ENCODE measurements at regions not wholly inside any gene's neighbourhood (a gene's known extent, or its start where the extent isn't known, plus 50 kb on each side); places are given as distances from the start of the nearest gene placed in this dataset.
"Not testable (repeated sequence)": the region's sequence is repeated elsewhere in the genome, so short reads cannot be mapped to it uniquely, and the experiment has no call there.

DNA sequence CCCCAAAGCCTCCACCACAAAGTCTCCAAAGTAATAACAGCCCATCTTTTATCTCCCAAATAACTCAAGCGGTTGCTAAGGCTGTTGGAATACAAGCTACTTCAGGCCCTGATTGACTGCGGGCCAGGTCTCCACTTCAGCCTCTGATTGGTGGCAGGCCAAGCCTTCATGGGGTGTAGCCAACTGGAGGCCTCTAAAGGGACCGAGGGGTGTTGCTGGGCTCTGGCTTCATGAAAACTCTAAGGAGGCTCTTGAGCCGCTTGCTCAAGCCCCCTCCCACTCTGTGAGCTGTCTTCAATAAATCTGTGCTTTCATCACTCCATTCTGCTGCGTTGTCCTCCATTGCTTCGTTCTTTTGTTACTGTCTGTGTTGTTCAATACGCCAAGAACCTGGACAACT lies 487.2 kb downstream of the XYLT1 start:
- no peak overlapping the region for H3K27ac Mint-ChIP-seq (ENCODE audit: unreplicated experiment)
- no peaks in the 10 kb centered on the region for H3K9me3 Mint-ChIP-seq (ENCODE audit: unreplicated experiment)
- no peak overlapping the region for H3K4me3 Mint-ChIP-seq (ENCODE audit: unreplicated experiment)
- DNase-seq: no peak
- H3K4me1 Mint-ChIP-seq (ENCODE audit: low read depth, unreplicated experiment): no peaks in the 10 kb centered on the region
- TF ChIP-seq, protein P1, sequence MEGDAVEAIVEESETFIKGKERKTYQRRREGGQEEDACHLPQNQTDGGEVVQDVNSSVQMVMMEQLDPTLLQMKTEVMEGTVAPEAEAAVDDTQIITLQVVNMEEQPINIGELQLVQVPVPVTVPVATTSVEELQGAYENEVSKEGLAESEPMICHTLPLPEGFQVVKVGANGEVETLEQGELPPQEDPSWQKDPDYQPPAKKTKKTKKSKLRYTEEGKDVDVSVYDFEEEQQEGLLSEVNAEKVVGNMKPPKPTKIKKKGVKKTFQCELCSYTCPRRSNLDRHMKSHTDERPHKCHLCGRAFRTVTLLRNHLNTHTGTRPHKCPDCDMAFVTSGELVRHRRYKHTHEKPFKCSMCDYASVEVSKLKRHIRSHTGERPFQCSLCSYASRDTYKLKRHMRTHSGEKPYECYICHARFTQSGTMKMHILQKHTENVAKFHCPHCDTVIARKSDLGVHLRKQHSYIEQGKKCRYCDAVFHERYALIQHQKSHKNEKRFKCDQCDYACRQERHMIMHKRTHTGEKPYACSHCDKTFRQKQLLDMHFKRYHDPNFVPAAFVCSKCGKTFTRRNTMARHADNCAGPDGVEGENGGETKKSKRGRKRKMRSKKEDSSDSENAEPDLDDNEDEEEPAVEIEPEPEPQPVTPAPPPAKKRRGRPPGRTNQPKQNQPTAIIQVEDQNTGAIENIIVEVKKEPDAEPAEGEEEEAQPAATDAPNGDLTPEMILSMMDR (IDR thresholded peaks at IDR 0.05; ENCODE audit: partially characterized antibody, unreplicated experiment): no peak
- peaks cover 2% of the 10 kb centered on the region for H3K27me3 Mint-ChIP-seq (ENCODE audit: unreplicated experiment)
- H3K36me3 Mint-ChIP-seq (ENCODE audit: unreplicated experiment): no peaks in the 10 kb centered on the region

DNA sequence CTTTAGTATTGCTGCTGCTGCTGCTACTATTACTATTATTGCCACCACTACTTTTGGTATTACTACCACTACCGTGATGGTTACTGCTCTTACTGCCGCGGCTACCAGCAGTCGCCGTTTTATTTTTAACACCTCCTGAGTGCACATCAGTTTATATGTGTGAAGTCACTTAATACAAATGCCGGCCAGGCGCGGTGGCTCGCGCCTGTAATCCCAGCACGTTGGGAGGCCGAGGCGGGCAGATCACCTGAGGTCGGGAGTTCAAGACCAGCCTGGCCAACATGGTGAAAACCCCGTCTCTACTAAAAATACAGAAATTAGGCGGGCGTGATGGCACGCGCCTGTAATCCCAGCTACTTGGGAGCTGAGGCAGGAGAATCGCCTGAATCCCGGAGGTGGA lies 486.7 kb downstream of the XYLT1 start:
- H3K4me1 Mint-ChIP-seq (ENCODE audit: low read depth, unreplicated experiment); H3K27ac Mint-ChIP-seq (ENCODE audit: unreplicated experiment); H3K4me3 Mint-ChIP-seq (ENCODE audit: unreplicated experiment); H3K9me3 Mint-ChIP-seq (ENCODE audit: unreplicated experiment); DNase-seq; H3K36me3 Mint-ChIP-seq (ENCODE audit: unreplicated experiment); H3K27me3 Mint-ChIP-seq (ENCODE audit: unreplicated experiment): not testable (repeated sequence)

DNA sequence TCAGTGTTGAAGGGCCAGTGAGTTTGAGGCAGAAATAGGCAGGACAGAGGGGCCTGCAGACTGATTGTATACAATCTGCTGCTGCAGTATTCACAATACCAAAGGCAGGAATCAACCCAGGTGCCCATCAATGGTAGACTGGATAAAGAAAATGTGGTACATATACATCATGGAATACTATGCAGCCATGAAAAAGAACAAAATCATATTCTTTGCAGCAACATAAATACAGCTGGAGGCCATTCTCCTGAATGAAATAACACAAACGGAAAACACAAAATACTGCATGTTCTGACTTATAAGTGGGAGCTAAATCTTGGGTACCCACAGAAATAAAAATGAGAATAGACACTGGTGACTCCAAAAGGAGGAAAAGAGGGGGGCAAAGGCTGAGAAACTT lies 485.1 kb downstream of the XYLT1 start:
- no peak for DNase-seq
- Mint-ChIP-seq H3K4me3 (ENCODE audit: unreplicated experiment) (no peak overlapping the region), H3K27ac (ENCODE audit: unreplicated experiment) (no peak overlapping the region), H3K36me3 (ENCODE audit: unreplicated experiment) (no peaks in the 10 kb centered on the region), H3K4me1 (ENCODE audit: low read depth, unreplicated experiment) (no peaks in the 10 kb centered on the region), H3K9me3 (ENCODE audit: unreplicated experiment) (peaks cover 2% of the 10 kb centered on the region), H3K27me3 (ENCODE audit: unreplicated experiment) (peaks cover 2% of the 10 kb centered on the region)
- TF ChIP-seq, protein P1 (IDR thresholded peaks at IDR 0.05; ENCODE audit: partially characterized antibody, unreplicated experiment): no peak

DNA sequence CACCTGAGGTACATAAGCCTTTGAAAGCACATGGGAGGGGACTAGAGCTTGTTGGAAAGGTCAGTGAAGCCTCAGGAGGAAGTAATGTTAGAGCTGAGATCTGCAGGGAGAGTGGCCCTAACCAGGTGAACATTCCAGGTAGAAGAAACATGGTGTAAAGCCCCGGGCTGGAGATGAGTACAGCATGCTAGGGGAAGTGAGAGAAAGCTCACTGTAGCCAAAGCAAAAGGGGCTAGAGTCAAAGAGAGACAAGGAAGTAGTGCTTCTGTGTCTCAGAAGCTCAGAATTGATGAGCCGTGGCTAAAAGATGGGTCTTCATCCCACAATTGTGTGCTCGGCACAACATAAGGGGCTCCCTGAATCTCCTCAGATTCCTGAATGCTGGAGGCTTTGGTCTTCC lies 481.8 kb downstream of the XYLT1 start:
- H3K27ac Mint-ChIP-seq (ENCODE audit: unreplicated experiment): no peak overlapping the region
- TF ChIP-seq, protein P1 (IDR thresholded peaks at IDR 0.05; ENCODE audit: partially characterized antibody, unreplicated experiment): no peak
- H3K4me3 Mint-ChIP-seq (ENCODE audit: unreplicated experiment): no peak overlapping the region
- H3K4me1 Mint-ChIP-seq (ENCODE audit: low read depth, unreplicated experiment): no peaks in the 10 kb centered on the region
- peaks cover 2% of the 10 kb centered on the region for H3K9me3 Mint-ChIP-seq (ENCODE audit: unreplicated experiment)
- H3K36me3 Mint-ChIP-seq (ENCODE audit: unreplicated experiment): no peaks in the 10 kb centered on the region
- peaks cover 2% of the 10 kb centered on the region for H3K27me3 Mint-ChIP-seq (ENCODE audit: unreplicated experiment)
- no peak for DNase-seq

DNA sequence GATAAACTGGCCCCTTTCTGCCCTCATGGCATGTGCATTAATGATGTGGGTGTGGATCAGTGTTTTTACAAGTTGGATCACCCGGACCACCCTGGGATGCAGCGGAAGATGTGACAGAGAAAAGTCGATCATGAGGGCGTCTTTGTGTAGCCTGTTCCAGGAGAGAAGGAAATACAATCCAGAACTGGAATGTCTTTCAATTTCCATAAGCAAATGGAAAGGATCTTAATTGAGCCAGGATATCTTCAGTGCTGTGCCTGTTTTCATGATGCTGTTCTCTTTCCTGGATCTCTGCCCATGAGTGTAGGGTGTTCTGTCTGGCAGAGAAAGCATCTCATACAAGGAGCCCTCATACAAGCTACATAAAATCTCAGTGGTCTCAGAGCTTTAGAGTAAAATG lies 481.4 kb downstream of the XYLT1 start:
- no peak overlapping the region for H3K4me3 Mint-ChIP-seq (ENCODE audit: unreplicated experiment)
- TF ChIP-seq, protein P1 (IDR thresholded peaks at IDR 0.05; ENCODE audit: partially characterized antibody, unreplicated experiment): no peak
- no peak for DNase-seq
- peaks cover 2% of the 10 kb centered on the region for H3K27me3 Mint-ChIP-seq (ENCODE audit: unreplicated experiment)
- H3K27ac Mint-ChIP-seq (ENCODE audit: unreplicated experiment): no peak overlapping the region
- peaks cover 2% of the 10 kb centered on the region for H3K9me3 Mint-ChIP-seq (ENCODE audit: unreplicated experiment)
- no peaks in the 10 kb centered on the region for H3K36me3 Mint-ChIP-seq (ENCODE audit: unreplicated experiment)
- H3K4me1 Mint-ChIP-seq (ENCODE audit: low read depth, unreplicated experiment): no peaks in the 10 kb centered on the region

DNA sequence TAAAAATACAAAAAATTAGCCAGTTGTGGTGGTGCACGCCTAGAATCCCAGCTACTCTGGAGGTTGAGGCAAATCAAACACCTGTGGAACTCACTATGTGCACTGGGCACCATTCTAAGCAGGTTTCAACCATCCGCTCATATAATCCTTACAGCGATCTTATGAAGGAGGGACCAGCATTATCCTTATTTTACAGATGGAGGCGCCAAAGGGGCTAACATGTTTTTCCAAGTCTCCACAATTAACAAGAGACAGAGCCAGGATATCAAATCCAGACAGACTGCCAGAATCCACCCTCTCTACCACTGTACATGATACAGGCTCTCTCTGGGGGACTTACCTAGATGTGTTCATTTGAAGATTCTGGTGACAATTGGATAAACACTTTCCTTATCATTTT lies 479.0 kb downstream of the XYLT1 start:
- H3K27ac Mint-ChIP-seq (ENCODE audit: unreplicated experiment): no peak overlapping the region
- no peak overlapping the region for H3K4me3 Mint-ChIP-seq (ENCODE audit: unreplicated experiment)
- H3K9me3 Mint-ChIP-seq (ENCODE audit: unreplicated experiment): peaks cover 5% of the 10 kb centered on the region
- no peak for DNase-seq
- no peaks in the 10 kb centered on the region for H3K4me1 Mint-ChIP-seq (ENCODE audit: low read depth, unreplicated experiment)
- H3K36me3 Mint-ChIP-seq (ENCODE audit: unreplicated experiment): no peaks in the 10 kb centered on the region
- TF ChIP-seq, protein P1 (IDR thresholded peaks at IDR 0.05; ENCODE audit: partially characterized antibody, unreplicated experiment): no peak
- H3K27me3 Mint-ChIP-seq (ENCODE audit: unreplicated experiment): peaks cover 1% of the 10 kb centered on the region
